Activated CD4-positive, CD25-positive, alpha-beta regulatory T cell (primary cell): ENCODE measurements at regions not wholly inside any gene's neighbourhood (a gene's known extent, or its start where the extent isn't known, plus 50 kb on each side); places are given as distances from the start of the nearest gene placed in this dataset.

Source experiments
- DNase-seq, 4 experiments: peaks; one replicate each; lab custom pipeline; 2025; lab: John Stamatoyannopoulos, UW

- no peak for DNase-seq
Observed at GRCh38 chr4:184575306-184575705, 73.9 kb downstream of the CASP3 start.

GRCh38 chr4:184574861-184575260 lies 74.4 kb downstream of the CASP3 start:
- DNase-seq = no peak

DNA sequence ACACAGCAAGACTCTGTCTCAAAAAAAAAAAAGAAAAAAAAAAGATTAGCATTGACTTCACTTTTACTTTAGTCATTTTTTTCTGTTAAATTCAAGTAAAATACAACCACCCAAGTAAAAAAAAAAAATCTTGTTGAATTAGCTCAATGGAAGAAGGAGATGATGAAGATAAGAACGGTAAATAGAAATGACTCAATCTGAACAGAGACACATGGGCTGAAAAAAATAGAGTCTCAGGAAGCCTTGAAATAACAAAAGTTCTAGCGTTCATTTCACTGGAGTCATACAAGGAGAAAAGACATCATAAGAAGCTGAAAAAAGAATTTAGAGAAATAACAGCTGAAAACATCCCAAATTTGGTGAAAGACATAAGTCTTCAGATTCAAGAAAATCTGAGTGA lies 75.5 kb downstream of the CASP3 start:
- DNase-seq = no peak

- no peak for DNase-seq
Observed at GRCh38 chr4:184568770-184569169, 80.5 kb downstream of the CASP3 start.

DNA sequence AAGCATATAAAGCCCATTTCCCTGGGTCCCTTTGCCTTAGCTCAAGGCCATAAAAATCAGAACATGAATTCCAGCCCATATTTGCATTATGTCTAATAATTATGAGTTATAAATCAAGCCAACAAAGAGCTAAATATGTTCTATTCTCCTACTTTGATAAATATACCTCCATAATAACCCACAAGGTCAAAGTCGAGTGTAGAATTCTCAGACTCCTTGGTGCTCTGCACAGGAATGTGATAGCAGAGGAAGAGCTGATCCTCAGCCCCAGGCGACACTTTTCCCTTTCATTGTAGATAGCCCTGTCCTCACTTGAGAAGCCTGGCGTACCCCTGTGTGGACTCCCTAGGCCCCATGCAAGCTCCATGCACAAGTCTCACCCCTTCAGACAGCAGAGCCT lies 85.6 kb downstream of the CASP3 start:
- DNase-seq = no peak

GRCh38 chr4:184558996-184559395 lies 84.6 kb upstream of the IRF2 start:
- no peak for DNase-seq

DNA sequence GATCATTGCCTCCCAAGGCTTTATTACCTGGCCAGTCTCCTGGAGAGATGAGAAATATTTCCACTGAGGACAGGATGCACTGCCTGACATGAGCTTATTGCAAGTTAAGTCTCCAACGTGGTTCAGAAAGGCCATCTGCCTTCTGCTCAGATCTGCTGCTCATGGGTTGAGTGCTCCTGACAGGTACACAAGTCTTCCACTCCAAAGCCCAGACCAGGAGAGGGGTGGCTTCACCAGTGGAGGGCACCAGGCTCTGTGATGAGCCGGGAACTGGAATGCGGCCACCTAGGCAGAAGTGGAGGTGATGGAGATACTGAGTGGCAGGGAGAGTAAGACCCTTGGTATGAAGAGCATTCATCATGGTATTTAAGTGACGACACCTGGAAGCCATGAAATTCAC lies 79.5 kb upstream of the IRF2 start:
- no peak for DNase-seq

GRCh38 chr4:184550476-184550875 lies 76.1 kb upstream of the IRF2 start:
- DNase-seq = no peak

GRCh38 chr4:184548648-184549341 lies 74.4 kb upstream of the IRF2 start:
- DNase-seq = no peak

DNA sequence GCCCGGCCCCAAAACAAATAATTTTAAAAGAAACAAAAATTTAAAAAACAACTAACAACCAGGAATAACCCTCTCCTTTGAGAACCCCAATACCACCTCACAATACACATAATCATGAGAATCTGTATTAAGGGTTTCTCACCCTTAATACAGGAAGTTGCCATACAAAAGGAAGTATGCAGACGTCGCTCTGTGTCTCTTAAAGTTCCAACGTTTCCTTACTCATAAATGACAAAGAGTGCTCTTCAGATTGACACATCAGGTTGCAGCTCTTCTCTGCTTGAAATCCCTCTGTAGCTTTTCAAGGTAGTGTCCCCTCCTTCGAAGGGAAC lies 73.9 kb upstream of the IRF2 start:
- no peak for DNase-seq

DNA sequence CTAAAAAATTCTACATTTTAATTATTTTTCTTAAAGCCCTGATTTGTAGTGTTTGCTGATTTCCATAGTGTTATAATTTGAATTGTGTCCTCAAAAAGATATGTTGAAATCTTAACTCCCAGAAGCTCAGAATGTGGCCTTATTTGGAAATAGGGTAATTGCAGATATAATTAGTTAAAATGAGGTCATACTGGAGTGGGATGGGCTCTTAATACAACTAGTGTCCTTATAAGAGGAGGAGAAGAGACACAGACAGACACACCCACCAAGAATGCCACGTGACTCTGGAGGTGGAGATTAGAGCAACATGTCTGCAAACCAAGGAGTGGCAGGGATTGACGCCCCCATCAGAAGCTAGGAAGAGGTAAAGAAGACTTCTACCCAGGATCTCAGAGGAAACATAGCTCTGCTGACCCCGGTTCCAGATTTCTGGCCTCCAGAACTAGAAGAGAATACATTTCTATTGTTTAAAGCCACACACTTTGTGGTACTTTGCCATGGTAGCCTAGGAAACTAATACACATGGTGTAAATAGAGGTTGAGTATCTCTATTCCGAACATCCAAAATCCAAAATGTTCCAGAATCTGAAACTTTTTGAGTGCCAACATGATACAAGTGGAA lies 70.5 kb upstream of the IRF2 start:
- DNase-seq = no peak

GRCh38 chr4:184541907-184542306 lies 67.6 kb upstream of the IRF2 start:
- DNase-seq = no peak

- no peak for DNase-seq
Observed at GRCh38 chr4:184540307-184540706, 66.0 kb upstream of the IRF2 start.

DNA sequence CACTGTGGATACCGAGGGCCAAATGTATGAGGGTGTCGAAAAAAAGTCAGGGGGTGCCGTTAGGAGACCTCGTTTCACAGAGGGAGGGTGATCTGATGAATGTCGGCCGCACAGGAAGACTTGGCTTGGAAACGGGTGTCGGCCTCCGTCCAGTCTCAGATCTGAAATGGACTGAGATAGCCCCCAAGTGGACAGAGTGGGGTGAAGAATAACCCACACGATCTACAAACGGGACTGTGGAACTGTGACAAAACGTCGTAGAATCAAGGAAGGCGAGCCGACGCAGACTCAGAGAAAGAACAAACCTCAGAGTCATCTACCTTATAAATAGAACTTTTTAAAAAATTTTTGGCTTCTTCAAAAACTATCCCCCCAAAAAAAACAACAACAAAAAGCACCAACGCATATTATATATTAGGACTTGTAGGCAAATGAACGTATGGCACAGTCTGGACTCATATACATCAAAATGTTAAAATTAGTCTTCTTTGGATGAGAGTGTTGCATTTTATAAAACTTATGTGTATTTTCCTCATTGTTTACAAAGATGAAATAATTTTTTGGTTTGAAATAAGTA lies 63.8 kb upstream of the IRF2 start:
- DNase-seq = peak; percentile 24 to 41 (median 28)

GRCh38 chr4:184537269-184538022 lies 63.1 kb upstream of the IRF2 start:
- DNase-seq = peak; percentile 78 to 81 (median 80)

DNA sequence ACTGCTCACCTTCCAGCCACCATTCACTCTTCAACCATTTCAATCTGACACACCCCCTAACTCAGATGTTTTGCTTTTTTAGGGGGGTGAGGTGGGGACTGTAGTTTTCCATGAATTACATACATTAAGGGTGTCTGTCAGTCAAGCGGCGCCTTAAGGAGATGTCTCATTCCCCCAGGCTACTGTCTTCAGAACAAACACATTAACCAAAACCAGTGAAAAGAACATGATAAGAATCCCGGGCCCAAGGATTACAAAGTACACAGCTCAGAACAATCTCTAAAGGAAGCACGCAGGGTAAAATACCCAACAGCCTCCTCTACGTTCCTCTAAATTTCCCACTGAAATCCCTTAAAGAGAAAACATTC lies 62.5 kb upstream of the IRF2 start:
- no peak for DNase-seq

DNA sequence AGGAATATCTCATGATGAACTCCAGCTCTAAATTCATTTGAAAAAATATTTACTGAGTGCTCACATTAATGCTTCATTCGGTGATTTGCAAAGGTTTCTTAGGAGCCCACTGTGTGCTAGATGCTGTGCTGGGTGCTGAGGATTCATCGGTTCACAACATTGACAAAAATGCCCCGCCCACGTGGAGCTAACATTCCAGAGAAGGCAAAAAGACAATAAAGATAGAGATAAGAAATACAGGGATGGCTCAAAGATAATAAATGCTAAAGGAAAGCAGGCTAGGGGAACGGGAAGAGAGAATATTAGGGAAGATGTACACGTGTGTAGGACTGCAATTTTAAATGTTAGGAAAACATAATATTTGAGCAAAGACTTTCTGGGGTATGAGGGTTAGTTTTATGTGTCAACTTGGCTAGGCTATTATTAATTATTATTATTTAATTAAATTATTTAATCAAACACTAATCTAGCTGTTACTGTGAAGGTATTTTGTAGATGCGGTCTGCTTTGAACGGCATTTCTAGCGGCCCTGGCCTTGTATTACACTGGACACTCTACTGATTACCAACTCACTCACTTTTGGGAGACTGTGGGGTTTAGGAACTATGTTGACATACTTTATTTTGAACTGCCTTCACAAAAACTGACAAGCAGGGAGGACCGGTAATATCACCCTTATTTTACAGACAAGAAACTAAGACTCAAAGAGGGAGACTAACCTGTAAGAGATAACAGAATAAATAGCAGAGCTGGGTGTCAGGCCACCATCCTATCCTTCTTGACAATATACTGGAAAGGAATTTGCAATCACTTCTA lies 61.9 kb upstream of the IRF2 start:
- no peak for DNase-seq

- DNase-seq = no peak
Observed at GRCh38 chr4:184534511-184535391, 60.4 kb upstream of the IRF2 start.

DNA sequence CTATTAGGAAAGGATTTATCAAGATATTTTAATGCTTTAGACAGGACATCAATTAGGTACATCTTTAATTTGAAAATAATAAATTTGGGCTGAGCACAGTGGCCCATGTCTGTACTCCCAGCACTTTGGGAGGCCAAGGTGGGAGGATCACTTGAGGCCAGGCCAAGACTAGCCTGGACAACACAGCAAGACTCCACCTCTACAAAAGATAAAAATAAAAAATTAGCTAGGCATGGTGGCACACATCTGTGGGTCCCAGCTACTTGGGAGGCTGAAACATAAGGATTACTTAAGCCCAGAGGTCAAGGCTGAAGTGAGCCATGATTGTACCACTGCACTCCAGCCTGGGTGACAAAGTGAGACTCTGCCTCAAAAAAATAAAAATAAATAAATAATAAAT lies 59.6 kb upstream of the IRF2 start:
- DNase-seq = no peak

GRCh38 chr4:184531008-184531407 lies 56.7 kb upstream of the IRF2 start:
- DNase-seq = no peak

- no peak for DNase-seq
Observed at GRCh38 chr4:184529283-184529682, 54.9 kb upstream of the IRF2 start.
